SHP77 (cell line): ENCODE measurements at regions not wholly inside any gene's neighbourhood (a gene's known extent, or its start where the extent isn't known, plus 50 kb on each side); places are given as distances from the start of the nearest gene placed in this dataset.
"Not testable (repeated sequence)": the region's sequence is repeated elsewhere in the genome, so short reads cannot be mapped to it uniquely, and the experiment has no call there.

Experiments used
- DNase-seq, 2 experiments: peaks; one replicate each; lab custom pipeline; 2025; lab: John Stamatoyannopoulos, UW

GRCh38 chr9:81814401-81814793 is 113.8 kb upstream of the SPATA31D4 start:
- DNase-seq, result no peak

GRCh38 chr9:81814794-81815464 is 113.3 kb upstream of the SPATA31D4 start:
- DNase-seq, result no peak

DNA sequence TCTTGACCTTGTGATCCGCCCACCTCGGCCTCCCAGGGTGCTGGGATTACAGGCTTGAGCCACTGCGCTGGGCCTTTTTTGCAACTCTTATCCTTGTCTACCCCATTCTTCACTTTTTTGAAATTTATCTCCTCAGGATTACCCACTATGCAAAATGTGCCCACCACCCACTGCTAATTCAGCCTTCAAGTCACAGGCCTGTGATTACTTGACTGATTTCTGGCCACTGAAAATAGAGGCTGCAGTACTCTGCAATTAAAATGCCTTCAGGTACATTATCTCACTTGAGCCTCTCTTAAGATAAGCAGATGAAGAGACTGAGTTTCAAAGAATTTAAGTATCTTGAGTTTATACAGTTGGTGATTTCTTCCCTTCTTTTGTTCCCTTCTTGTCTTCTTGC is 112.4 kb upstream of the SPATA31D4 start:
- DNase-seq, result no peak

DNA sequence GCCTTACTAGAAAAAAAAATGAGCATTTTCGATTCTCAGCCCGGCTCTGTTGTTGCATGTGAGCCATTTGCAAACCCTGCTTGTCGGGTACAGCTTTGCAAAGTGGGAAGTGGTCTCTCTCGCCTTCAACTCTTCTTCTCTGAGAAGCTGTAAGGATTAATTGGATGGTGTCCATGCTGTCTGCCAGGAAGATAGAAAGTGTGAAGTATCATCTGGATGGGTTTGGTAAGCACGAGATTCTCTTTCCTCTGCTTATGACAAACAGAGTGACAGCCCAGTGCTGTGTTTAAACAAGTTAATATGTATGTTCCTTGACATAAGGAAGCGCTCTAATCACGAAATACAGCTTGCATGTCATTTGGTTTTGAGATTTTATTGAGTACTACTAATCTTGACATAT is 109.1 kb upstream of the SPATA31D4 start:
- DNase-seq, result no peak

DNA sequence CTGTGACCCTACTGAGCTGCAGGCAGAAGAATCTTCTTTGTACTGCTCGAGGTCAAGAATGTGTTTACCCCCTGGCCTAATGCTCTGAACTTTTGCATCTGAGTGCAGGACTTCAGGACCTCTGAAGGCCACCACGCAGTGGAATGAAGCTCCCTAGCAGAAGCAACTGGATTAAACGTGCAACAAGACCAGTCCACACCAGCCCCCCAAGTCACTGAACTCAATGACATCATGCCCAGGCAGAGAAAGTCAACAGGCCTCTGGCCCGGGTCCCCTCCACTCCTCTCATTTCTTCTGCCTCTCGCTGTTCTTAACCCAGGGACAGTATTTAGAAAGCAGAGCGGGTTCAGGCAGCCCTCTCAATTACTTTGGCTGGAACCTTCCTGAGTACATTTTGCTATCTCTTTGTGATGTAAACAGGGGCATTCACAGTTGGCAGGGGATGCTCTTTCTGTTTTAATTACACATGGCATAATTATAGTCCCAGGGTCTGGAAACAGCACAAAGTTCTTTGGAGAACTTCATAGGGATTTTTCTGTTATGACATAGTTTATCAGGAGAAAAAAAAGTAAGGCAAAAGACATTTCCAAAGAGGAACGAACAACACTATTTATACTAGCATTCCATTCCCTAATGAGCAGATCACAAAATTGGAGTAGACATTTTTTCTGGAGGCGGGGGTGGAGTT is 108.2 kb upstream of the SPATA31D4 start:
- DNase-seq, result no peak

DNA sequence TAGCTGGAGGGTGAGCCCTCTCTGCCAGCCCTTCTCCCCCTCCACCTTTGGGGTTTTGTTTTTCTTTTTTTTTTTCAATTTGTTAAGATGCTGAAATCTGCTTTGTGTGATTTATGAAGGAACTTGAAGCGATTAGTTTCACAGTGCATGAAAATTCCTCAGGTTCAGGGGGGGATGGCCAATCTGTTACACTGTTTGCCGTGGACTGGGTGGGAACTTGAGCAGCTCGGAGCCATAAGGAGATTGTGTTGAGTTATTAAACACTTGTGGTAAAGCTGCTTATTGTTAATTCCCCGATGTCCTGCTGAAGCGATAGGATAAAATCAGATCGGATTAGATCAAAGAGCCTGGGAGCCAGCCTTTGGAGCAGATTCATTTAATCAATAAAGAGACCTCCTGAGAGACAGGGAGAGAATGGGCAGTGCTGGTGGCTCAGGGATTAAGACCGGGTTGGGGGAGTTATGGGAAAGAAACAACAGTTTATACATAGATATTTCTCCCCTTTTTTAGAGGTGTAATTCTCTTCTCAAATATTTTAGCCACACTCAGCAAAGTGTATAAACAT is 105.8 kb upstream of the SPATA31D4 start:
- no peak for DNase-seq

GRCh38 chr9:81822967-81823366 is 105.3 kb upstream of the SPATA31D4 start:
- DNase-seq, result no peak

GRCh38 chr9:81823672-81824554 is 104.3 kb upstream of the SPATA31D4 start:
- no peak for DNase-seq

DNA sequence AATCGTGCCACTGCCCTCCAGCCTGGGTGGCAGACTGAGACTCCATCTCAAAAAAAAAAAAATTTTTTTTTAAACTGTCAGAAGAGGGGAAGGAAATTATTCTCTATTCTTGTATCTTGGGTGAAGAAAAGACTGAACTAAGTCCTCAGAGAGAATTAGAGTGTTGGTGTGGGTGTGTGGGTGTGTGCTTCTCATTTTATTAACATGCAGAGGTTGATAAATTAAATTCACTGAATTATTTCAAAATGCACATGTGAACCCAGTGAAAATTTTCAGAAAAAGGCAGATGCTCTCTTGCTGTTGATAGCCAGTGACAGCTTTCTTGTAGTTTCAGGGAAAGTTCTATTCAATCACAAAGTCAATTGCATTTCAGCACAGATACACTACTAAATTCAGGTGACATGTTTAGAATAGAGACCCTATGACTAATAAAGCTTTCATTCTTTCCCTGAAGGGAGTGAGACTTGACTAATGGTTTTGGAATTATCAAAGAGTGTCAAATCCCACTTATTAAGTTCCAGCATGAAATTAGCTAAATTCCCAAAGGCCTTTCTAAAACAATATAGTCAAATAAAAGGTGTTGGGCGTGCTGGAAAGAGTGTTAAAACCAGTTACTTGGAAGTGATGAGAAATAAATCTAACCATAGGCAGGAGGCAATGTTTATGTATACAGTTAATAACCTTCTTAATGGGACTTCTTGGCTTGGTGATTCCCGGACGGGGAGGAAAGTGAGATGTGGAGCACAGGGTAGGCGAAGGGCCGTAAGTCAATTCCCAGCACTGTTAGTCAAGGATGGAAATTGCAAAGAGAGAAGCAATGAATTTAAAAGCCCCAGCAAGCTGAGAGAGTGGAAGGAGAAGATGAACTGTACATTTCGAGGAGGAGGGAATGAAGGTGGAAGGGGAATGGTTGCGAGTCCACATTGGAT is 103.2 kb upstream of the SPATA31D4 start:
- no peak for DNase-seq

DNA sequence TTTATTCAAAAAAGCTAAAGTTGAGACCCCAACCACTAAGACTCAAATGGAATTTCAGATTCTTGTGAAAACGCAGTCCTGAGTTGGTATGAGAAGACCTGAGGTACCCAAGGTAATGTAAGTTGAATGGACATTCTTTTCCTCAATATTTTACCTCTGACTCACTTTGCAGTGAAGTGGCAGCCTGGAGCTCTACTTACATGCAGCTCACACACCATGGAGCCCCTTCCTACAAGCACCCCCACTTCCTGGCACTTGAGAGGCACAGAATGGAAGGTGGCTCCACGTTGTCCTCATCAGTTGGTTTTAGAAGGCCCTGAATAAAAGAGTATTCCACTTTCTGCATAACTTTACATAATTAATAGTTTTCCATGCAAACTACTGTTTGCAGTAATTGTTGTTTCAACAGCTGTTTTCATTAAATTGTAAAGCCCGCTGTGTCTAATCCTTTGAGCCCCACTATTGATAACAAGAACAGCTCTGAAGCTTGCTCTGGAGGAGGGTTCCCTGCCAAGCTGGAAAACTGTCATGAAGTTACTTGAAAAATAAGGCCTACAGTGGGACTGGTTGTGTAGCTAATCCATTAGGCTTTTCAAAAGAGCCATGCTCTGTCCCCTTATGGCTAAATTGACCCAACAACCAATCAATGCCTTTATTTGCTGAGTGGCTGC is 102.2 kb upstream of the SPATA31D4 start:
- no peak for DNase-seq

DNA sequence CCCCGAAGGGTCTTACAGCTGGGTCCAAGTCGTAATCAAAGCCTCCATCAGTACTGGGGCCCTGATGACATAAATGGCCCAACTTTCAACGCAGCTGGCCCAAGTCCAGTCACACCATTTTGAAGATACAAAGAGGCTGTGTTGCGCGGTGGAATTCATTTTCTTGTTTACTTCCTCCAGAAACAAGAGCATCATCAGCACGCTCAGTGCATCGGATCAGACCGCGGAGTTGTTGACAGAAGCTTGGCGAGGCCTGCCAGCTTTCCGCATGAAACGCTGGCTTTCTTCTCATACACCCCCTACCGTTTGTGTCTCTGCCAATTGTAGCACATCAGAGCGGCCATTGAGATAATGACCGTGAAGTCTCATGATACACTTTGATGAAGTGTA is 101.7 kb upstream of the SPATA31D4 start:
- peak in 1 of 2 experiments; percentile 7 for DNase-seq

- DNase-seq, result no peak
Observed at GRCh38 chr9:81827616-81828296, 100.5 kb upstream of the SPATA31D4 start.

- no peak for DNase-seq
Observed at GRCh38 chr9:81829195-81829882, 98.9 kb upstream of the SPATA31D4 start.

DNA sequence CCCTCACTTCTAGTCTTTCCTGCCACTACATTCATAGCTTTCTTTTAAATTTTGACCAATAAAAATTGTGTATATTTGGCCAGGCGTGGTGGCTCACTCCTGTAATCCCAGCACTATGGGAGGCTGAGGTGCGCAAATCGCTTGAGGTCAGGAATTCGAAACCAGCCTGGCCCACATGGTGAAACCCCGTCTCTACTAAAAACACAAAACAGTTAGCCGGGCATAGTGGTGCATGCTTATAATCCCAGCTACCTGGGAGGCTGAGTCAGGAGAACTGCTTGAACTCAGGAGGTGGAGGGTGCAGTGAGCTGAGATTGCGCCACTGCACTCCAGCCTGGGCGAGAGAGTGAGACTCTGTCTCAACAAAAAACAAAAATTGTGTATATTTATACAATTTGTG is 97.8 kb upstream of the SPATA31D4 start:
- DNase-seq, result not testable (repeated sequence)

- no peak for DNase-seq
Observed at GRCh38 chr9:81832571-81833285, 95.5 kb upstream of the SPATA31D4 start.

DNA sequence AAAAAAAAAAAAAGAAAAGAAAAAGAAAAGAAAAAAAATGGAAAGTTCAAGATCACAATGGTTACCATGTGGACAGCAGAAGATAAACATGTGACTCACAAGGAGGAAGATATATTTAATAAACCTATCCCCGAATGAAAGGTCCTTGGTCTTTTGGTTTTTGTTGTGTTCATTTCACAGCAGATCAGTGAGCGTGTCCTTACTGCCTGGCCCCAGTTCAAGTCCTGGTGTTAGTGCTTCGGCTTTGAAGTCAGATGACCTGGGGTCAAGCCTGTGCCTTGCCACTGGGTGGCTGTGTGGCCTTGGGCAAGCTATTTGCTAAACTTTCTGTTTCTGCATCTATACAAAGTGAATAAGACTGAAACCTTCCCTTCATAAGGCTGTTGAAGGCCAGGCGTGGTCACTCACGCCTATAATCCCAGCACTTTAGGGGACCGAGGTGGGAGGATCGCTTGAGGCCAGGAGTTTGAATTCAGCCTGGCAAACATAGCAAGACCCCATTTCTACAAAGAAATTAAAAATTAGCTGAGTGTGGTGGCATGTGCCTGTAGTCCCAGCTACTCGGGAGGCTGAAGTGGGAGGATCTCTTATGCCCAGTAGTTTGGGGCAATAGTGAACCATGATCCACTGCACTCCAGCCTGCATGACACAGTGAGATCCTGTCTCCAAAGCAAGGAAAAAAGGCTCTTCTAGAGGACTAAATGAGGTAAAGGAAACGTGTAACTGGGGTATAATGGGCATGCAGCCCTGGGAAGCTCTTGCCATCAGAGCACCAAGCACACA is 94.5 kb upstream of the SPATA31D4 start:
- DNase-seq, result no peak

GRCh38 chr9:81841333-81841732 is 86.9 kb upstream of the SPATA31D4 start:
- DNase-seq, result no peak

GRCh38 chr9:81844131-81844567 is 84.1 kb upstream of the SPATA31D4 start:
- no peak for DNase-seq
